HG02973 (cell line): ENCODE measurements at regions not wholly inside any gene's neighbourhood (a gene's known extent, or its start where the extent isn't known, plus 50 kb on each side); places are given as distances from the start of the nearest gene placed in this dataset.
"Not testable (repeated sequence)": the region's sequence is repeated elsewhere in the genome, so short reads cannot be mapped to it uniquely, and the experiment has no call there.

Experiments used
- ATAC-seq: cut with Tn5 transposase; IDR thresholded peaks from one replicate; pipeline ENCODE4 v1.9.1; 2021; ENCODE audit warnings: moderate library complexity; ENCODE audit not compliant: unreplicated experiment

DNA sequence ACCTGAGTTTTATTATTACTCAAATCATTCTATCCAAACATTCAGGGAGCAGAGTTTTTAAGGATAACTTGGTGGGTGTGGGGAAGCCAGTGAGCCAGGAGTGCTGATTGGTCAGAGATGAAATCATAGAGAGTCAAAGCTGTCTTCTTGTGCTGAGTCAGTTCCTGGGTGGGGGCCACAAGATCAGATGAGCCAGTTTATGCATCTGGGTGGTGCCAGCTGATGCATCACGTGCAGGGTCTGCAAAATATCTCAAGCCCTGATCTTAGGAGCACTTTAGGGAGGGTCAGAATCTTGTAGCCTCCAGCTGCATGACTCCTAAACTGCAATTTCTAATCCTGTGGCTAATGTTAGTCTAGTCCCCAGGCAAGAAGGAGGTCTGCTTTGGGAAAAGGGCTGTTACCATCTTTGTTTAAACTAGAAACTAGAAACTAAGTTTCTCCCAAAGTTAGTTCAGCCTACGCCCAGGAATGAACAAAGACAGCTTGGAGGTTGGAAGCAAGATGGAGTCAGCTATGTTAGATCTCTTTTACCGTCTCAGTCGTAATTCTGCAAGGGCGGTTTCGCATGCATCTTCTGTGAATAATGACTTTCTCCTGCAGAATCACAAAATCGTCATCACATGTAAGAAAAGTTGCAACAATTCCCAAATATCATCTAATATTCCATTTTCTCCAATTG is 97.5 kb downstream of the ZNF664 start:
- not testable (repeated sequence) for ATAC-seq

- ATAC-seq: no peak
These were observed 98.0 kb downstream of the ZNF664 start for GRCh38 chr12:124071075-124071443.

GRCh38 chr12:124073356-124074035 is 100.5 kb downstream of the ZNF664 start:
- ATAC-seq: no peak

DNA sequence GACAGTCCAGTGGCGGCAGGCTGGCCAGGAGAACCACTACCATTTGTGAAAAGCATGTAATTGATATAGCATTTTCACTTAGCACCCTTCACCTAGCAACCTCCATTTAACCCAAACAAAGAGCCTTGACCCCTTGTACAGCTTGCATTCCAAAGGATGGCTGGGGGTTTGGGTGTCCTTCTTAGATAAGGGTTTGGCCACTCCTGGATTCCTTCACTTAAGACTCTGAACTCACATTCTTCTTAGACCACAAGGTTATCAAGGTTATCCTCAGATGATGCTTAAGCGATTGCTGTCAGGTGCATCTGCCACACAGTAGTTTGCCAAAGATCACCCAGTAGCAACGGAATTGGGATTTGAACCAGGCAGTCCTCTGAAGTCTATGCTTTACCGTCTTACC is 102.8 kb downstream of the ZNF664 start:
- ATAC-seq: no peak

- no peak for ATAC-seq
These were observed 104.7 kb downstream of the ZNF664 start for GRCh38 chr12:124077701-124078100.

DNA sequence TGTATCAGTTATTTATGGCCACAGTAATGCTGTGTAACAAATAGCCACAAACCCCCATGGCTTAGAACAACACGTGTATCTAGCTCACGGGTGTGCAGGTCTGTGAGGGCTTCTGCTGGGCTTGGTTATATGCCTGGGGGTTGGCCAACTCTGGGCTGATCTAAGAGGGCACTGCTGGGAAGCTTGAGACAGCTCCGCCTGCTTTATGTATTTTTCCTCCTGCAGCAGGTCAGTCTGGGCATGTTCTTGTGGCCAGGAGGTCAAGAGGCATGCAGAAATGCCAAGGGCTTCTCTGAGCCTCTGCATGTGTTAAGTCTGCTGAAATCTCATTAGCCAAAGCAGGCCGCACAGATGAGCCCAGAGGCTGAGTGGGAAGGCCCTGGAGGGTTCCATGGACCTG is 105.8 kb downstream of the ZNF664 start:
- ATAC-seq: no peak

DNA sequence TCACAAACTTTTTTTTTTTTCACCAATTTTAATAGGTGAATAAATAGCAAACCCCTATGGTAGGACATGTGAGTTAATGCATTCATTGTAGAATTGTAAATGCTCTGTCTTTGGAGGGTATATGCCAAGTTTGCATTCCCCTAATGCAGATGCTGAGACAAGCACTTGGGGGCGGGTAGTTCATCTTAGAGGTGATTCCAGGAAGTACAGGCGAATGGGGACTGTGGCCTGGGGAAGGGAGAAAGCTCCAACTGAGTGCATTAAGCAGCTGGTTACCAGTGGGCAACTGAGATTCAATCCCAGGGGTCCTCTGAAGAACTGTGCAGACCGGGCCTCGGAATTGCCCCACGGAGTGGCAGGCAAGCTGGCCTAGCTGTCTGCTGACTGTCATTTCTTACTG is 107.6 kb downstream of the ZNF664 start:
- ATAC-seq: no peak

GRCh38 chr12:124082012-124082411 is 109.0 kb downstream of the ZNF664 start:
- no peak for ATAC-seq

GRCh38 chr12:124082687-124083086 is 109.7 kb downstream of the ZNF664 start:
- ATAC-seq: no peak

- ATAC-seq: no peak
These were observed 110.7 kb downstream of the ZNF664 start for GRCh38 chr12:124083708-124084107.

DNA sequence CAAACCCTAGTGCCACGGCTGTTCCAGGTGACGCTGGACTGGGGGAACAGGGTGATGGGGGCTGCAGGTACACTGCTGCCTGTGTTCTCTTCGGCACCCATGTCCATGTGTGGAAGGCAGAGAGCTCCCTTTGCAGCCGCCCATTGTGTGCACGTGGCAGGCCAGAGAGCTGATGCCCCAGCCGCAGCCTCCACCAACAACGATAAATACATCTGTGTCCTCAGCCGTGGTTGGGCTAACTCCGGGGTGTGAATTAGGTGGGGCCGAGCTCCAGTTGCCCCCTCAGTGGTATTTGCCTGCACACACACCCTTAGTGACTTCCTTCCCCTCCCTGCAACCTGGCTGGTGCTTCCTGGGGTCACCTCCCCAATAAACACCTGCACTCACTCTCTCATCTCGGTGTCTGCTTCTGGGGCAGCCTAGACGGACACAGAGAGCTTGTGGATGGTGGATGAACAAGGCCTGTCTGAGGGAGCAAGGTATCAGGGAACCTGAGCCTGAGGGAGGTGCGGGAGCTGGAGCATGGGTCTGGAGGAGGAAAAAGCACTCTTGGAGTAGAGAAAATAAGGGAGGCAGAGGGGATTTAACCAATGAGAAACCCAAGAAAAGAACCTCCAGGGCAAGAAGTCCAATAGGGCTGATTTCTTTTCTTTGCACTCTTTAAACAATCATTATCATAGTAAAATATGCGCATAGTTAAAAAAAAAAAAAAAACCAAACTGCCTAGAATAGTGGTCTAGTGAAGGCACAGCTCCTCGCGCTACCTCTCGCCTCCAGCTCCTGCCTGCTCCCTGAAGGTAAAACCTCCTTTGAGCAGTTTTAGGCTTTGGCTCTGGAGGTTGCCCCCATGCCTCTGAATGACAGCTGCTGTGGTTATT is 112.6 kb downstream of the ZNF664 start:
- no peak for ATAC-seq

DNA sequence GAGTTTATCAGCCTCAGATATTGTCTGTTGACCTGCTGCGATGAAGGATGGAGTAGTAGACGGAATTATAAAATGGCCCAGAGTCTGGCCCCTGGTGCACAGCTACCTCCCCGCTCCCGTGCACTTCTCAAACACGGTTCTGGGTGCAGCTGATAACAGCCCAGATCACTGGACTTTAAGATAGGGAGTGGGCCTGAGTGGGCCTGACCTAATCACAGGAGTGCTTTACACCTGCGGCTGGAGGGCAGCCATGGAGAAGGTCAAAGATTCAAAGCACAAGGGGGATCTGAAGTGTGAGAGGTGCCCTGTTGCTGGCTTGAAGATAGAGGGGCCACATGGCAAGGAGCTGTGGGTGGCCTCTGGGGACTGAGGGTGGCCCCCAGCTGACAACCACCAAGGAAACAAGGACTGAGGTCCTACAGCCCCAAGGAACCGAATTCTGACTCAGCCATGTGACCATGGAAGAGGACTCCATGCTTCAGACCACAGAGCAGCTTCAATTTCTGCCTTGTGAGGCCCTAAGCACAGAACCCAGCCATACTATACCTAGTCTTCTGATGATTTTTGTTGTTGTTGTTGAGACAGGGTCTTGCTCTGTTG is 113.4 kb downstream of the ZNF664 start:
- ATAC-seq: no peak

DNA sequence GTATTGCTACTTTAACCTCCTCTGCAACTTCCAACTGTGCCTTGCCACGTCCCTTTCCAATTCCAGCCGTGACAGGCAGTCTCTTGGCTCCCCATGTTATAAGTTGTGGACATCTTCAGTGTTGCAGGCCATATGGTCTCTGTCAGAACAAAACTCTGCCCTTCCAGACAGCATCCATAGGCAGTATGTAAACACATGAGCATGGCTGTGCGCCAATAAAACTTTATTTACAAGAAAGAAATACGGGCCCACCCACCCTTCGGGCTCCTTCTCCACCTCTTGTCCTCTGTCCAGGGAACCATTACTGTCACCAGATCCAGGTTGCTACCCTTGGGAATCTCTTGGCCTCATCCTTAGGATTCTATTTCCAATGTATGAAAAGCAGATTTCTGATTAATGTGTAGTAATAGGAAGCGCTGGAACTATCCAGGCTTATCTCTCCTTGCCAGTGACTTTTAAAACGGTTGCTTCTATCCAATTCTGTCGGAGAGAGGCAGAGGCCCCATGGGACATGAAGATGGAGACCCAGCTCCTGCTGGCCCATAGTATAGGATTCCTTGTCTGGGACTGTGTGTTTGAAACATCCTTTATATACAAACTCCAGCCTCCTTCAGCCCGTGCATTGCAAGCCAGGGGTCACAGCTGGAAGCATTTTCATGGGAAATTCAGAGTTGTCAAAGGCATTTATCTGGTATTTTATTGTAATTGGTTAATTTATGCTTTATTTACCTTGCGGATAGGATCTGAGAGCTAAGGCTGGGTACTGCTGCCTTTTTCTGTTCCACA is 114.4 kb downstream of the ZNF664 start:
- ATAC-seq: no peak

DNA sequence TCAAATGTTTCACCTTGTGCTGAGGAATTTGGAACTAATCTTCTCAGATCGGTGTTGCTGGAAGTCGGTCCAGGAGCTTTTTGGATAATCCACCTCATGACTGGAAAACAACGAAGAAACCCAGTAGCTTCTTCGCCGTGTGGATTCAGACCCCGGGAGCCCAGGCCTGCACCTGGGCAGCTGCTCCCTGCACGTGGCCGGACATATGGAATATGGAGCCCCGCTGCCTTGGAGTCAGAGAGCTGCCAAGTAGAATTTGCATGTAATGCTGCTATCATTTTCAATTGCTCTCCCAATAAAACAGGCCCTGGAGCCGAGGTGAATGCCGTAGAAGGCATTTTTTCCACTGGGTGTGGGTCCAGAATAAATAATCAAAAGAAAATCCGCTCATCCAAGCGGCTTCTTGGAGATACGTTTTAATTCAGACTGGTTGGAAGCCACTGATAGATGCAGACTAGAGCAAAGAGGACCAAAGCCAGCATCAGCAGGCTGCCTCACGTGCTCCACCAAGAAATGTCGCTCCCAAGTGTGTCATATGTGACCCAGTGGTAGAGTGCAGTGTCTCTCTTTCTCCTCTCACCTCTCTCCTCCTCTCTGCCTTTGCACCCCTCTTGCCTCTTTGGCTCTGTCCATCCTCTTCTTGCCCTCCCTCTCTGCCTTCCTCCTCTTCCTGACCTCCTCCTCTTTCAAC is 115.3 kb downstream of the ZNF664 start:
- ATAC-seq: no peak

DNA sequence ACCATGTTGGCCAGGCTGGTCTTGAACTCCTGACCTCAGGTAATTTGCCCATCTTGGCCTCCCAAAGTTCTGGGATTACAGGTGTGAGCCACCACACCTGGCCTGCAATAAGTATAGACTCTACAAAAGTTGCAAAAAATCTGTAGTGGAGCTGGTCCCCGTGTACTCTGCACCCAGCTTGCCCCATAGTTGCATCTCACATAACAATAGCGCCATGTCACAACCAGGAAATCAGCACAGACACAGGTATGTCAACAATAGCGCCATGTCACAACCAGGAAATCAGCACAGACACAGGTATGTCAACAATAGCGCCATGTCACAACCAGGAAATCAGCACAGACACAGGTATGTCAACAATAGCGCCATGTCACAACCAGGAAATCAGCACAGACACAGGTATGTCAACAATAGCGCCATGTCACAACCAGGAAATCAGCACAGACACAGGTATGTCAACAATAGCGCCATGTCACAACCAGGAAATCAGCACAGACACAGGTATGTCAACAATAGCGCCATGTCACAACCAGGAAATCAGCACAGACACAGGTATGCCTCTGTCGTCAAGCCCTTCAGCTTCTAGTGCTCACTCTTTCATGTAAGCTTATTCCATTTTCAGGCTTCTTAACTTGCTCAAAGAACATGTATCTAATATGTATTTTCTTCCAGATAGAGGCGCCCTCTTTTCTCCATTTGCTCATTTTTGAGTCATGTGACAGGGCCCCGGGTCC is 116.3 kb downstream of the ZNF664 start:
- ATAC-seq: not testable (repeated sequence)

GRCh38 chr12:124091835-124092234 is 118.8 kb downstream of the ZNF664 start:
- ATAC-seq: no peak

- ATAC-seq: not testable (repeated sequence)
These were observed 119.5 kb downstream of the ZNF664 start for GRCh38 chr12:124092532-124092931.

DNA sequence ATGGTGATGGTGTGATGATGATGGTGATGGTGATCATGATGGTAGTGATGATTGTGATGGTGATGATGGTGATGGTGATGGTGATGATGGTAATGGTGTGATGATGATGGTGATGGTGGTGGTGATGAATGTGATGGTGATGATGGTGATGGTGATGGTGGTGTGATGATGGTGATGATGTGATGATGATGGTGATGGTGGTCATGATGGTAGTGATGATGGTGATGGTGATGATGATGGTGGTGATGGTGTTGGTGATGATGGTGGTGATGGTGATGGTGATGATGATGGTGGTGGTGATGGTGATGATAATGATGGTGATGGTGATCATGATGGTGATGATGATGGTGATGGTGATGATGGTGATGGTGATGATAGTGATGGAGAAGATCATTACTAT is 120.3 kb downstream of the ZNF664 start:
- ATAC-seq: no peak

GRCh38 chr12:124094188-124094587 is 121.2 kb downstream of the ZNF664 start:
- no peak for ATAC-seq
